HepG2 (cell line): ENCODE measurements at regions not wholly inside any gene's neighbourhood (a gene's known extent, or its start where the extent isn't known, plus 50 kb on each side); places are given as distances from the start of the nearest gene placed in this dataset.
A peak's percentile ranks its signal among the peaks of the same experiment; 100 is the strongest.

Experiments
- BORCS8-MEF2B ChIP-seq: sonication (generic); formaldehyde crosslinking; IDR thresholded peaks from 2 replicates; pipeline ENCODE4 v1.8.0; 2022; ENCODE audit warnings: mild to moderate bottlenecking, missing genetic modification reagents
- CBX5 ChIP-seq: sonication (generic); formaldehyde crosslinking; IDR thresholded peaks from 2 replicates; pipeline ENCODE4 v1.4.0; 2020; ENCODE audit warnings: missing genetic modification reagents, borderline replicate concordance
- FOXC1 ChIP-seq: sonication (generic); formaldehyde crosslinking; IDR thresholded peaks from 2 replicates; pipeline ENCODE4 v1.8.0; 2022; ENCODE audit warnings: mild to moderate bottlenecking, missing genetic modification reagents, borderline replicate concordance
- FOXO4 ChIP-seq: sonication (generic); formaldehyde crosslinking; conservative IDR thresholded peaks from 2 replicates; pipeline ENCODE4 v1.8.1; 2023; ENCODE audit warnings: missing genetic modification reagents
- HES4 ChIP-seq: sonication (generic); formaldehyde crosslinking; IDR thresholded peaks from 2 replicates; pipeline ENCODE4 v1.9.0; 2021; ENCODE audit warnings: mild to moderate bottlenecking, missing genetic modification reagents, borderline replicate concordance
- JARID2 ChIP-seq: sonication (generic); formaldehyde crosslinking; IDR thresholded peaks from 2 replicates; pipeline ENCODE4 v1.8.1; 2023; ENCODE audit warnings: missing genetic modification reagents, inconsistent platforms; ENCODE audit not compliant: insufficient replicate concordance
- JUN ChIP-seq: sonication (generic); formaldehyde crosslinking; IDR thresholded peaks from 2 replicates; pipeline ENCODE4 v1.4.0; 2020; ENCODE audit warnings: mild to moderate bottlenecking, missing genetic modification reagents
- KAT8 ChIP-seq: IDR thresholded peaks from 2 replicates; pipeline ENCODE4 v1.6.1; 2016; ENCODE audit warnings: missing genetic modification reagents, missing compliant biosample characterization
- KLF12 ChIP-seq: sonication (generic); formaldehyde crosslinking; IDR thresholded peaks from 2 replicates; pipeline ENCODE4 v1.4.0; 2020; ENCODE audit warnings: missing genetic modification reagents, borderline replicate concordance
- MEIS1 ChIP-seq: sonication (generic); formaldehyde crosslinking; IDR thresholded peaks from 2 replicates; pipeline ENCODE4 v1.9.0; 2021; ENCODE audit warnings: mild to moderate bottlenecking, missing genetic modification reagents, moderate library complexity, borderline replicate concordance
- MLXIP ChIP-seq: sonication (generic); formaldehyde crosslinking; IDR thresholded peaks from 2 replicates; pipeline ENCODE4 v1.9.0; 2021; ENCODE audit warnings: missing genetic modification reagents, borderline replicate concordance
- PCBP1 ChIP-seq: fragments of 200-400 bp; formaldehyde crosslinking; IDR thresholded peaks from 2 replicates; pipeline ENCODE4 v1.6.1; 2017; ENCODE audit warnings: mild to moderate bottlenecking, low read depth, low read length, borderline replicate concordance
- SMAD1 ChIP-seq: sonication (generic); formaldehyde crosslinking; IDR thresholded peaks from 2 replicates; pipeline ENCODE4 v1.4.0; 2020; ENCODE audit warnings: missing genetic modification reagents, low read depth, mild to moderate bottlenecking, borderline replicate concordance
- ZFP36L2 ChIP-seq: sonication (generic); formaldehyde crosslinking; IDR thresholded peaks from 2 replicates; pipeline ENCODE4 v1.4.0; 2020; ENCODE audit warnings: missing genetic modification reagents
- ZNF318 ChIP-seq: sonication (generic); formaldehyde crosslinking; IDR thresholded peaks from 2 replicates; pipeline ENCODE4 v1.4.0; 2020; ENCODE audit warnings: mild to moderate bottlenecking, missing genetic modification reagents
- ZNF34 ChIP-seq: sonication (generic); formaldehyde crosslinking; IDR thresholded peaks from 2 replicates; pipeline ENCODE4 v1.4.0; 2020; ENCODE audit warnings: mild to moderate bottlenecking, missing genetic modification reagents, borderline replicate concordance
- ZNF772 ChIP-seq: sonication (generic); formaldehyde crosslinking; IDR thresholded peaks from 2 replicates; pipeline ENCODE4 v1.5.0; 2020; ENCODE audit warnings: mild to moderate bottlenecking, missing genetic modification reagents

- TF ChIP-seq KAT8 (CRISPR knock-in tag) (no peak), CBX5 (peak; percentile 62; the same call in 1 of the 2 replicates), JARID2 (CRISPR knock-in tag) (no peak), KLF12 (CRISPR knock-in tag) (no peak), MLXIP (CRISPR knock-in tag) (no peak), JUN (CRISPR knock-in tag) (no peak), SMAD1 (CRISPR knock-in tag) (no peak), FOXO4 (CRISPR knock-in tag) (no peak), BORCS8-MEF2B (no peak), ZNF318 (CRISPR knock-in tag) (no peak), ZFP36L2 (CRISPR knock-in tag) (no peak), ZNF34 (no peak), PCBP1 (no peak), ZNF772 (no peak), HES4 (CRISPR knock-in tag) (no peak), MEIS1 (CRISPR knock-in tag) (no peak), FOXC1 (CRISPR knock-in tag) (no peak)
Observed at GRCh38 chr11:129530154-129530895, 154.7 kb downstream of the BARX2 start (continued).
